ENCODE measurements at regions not wholly inside any gene's neighbourhood (a gene's known extent, or its start where the extent isn't known, plus 50 kb on each side); places are given as distances from the start of the nearest gene placed in this dataset.

- H3K36me3 ChIP-seq (ENCODE audit: control insufficient read depth in 2 of 2, insufficient read depth in 2 of 2, low read length in 1 of 2), result no peaks in the 10 kb centered on the region
- no peaks in the 10 kb centered on the region for H3K27me3 ChIP-seq (ENCODE audit: control insufficient read depth in 1 of 2, insufficient read depth in 2 of 2, low read length in 2 of 2)
- H3K27ac ChIP-seq (ENCODE audit: low read depth in 2 of 2, low read length in 1 of 2), result no peak overlapping the region
- H3K4me1 ChIP-seq (ENCODE audit: control insufficient read depth in 2 of 2, insufficient read depth in 2 of 2, low read length in 1 of 2), result no peaks in the 10 kb centered on the region
- 77 to 81% methylated on average over 5 of the region's 5 CpGs for WGBS, 2 donors
- H3K9me3 ChIP-seq (ENCODE audit: control insufficient read depth in 2 of 2, insufficient read depth in 1 of 2, low read depth in 1 of 2, low read length in 1 of 2), result no peaks in the 10 kb centered on the region
- H3K4me3 ChIP-seq (ENCODE audit: low read depth in 1 of 2, low read length in 2 of 2), result no peak overlapping the region
These were observed 361.4 kb downstream of the CXCL12 start for GRCh38 chr10:44023517-44023916.

DNA sequence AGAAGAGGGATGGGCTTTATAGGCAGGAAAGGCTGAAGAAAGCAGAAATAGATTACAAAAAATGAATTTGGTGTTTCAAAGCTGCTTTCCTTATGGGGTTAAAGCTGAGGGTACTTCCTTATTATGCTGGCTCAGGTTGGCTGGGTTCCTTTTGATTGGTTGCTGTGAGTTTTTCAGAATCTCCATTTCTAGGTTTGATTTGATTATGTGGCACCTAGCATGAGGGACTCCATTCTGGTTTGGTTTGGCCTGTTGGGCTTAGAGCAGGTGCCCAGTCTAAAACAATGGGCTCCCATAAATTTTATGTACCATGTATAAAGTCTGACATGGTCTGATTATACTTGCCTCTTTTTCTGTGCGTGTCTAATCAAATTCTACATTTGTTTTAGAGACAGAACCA lies 362.7 kb downstream of the CXCL12 start:
- H3K4me3 ChIP-seq (ENCODE audit: low read depth in 1 of 2, low read length in 2 of 2), result no peak overlapping the region
- WGBS, 2 donors, result 91 to 93% methylated on average over 1 of the region's 1 CpG
- no peaks in the 10 kb centered on the region for H3K27me3 ChIP-seq (ENCODE audit: control insufficient read depth in 1 of 2, insufficient read depth in 2 of 2, low read length in 2 of 2)
- no peaks in the 10 kb centered on the region for H3K4me1 ChIP-seq (ENCODE audit: control insufficient read depth in 2 of 2, insufficient read depth in 2 of 2, low read length in 1 of 2)
- no peaks in the 10 kb centered on the region for H3K36me3 ChIP-seq (ENCODE audit: control insufficient read depth in 2 of 2, insufficient read depth in 2 of 2, low read length in 1 of 2)
- H3K27ac ChIP-seq (ENCODE audit: low read depth in 2 of 2, low read length in 1 of 2), result no peak overlapping the region
- H3K9me3 ChIP-seq (ENCODE audit: control insufficient read depth in 2 of 2, insufficient read depth in 1 of 2, low read depth in 1 of 2, low read length in 1 of 2), result no peaks in the 10 kb centered on the region

DNA sequence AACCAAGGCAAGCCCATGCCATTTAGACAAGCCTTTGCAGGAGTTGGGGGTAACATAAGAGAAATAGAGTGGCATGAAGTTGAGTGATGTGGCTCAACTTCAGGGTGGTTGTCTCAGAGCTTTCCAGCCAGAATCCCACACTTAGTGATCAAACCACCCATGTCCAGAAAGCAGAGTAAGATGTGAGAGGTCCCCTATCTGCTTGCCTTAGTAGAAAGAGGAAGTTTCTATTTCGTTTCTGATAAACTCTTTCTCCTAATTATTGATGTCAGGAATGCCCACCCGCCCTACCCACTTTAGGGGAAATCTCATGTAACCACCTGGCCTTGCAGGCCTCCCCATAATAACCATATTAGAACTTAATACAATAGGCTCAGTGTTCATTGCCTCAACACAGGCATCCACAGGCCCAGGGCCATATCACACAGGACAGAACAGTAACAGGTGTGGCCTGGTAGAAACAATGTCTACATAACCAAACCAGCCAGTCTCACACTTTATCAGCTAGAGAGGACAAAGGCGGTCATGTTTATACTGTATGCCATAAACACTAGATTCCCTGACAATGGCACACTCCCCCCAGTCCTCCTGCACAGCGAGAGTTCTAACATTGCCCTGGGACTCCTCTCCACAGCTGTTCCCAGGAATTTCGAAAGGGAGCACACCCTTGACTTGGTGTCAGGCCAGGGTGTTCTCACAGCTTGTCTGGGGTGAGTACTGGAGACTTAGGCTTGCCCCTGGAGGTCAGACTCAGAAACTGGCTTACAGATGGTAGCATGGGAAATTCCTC lies 364.4 kb downstream of the CXCL12 start:
- Histone ChIP-seq H3K36me3 (ENCODE audit: control insufficient read depth in 2 of 2, insufficient read depth in 2 of 2, low read length in 1 of 2) (no peaks in the 10 kb centered on the region), H3K4me1 (ENCODE audit: control insufficient read depth in 2 of 2, insufficient read depth in 2 of 2, low read length in 1 of 2) (no peaks in the 10 kb centered on the region), H3K27ac (ENCODE audit: low read depth in 2 of 2, low read length in 1 of 2) (no peak overlapping the region), H3K4me3 (ENCODE audit: low read depth in 1 of 2, low read length in 2 of 2) (no peak overlapping the region), H3K27me3 (ENCODE audit: control insufficient read depth in 1 of 2, insufficient read depth in 2 of 2, low read length in 2 of 2) (no peaks in the 10 kb centered on the region), H3K9me3 (ENCODE audit: control insufficient read depth in 2 of 2, insufficient read depth in 1 of 2, low read depth in 1 of 2, low read length in 1 of 2) (no peaks in the 10 kb centered on the region)
- 49 to 64% methylated on average over 5 of the region's 5 CpGs for WGBS, 2 donors

GRCh38 chr10:44017483-44018145 lies 367.3 kb downstream of the CXCL12 start:
- H3K27me3 ChIP-seq (ENCODE audit: control insufficient read depth in 1 of 2, insufficient read depth in 2 of 2, low read length in 2 of 2), result no peaks in the 10 kb centered on the region
- H3K27ac ChIP-seq (ENCODE audit: low read depth in 2 of 2, low read length in 1 of 2), result no peak overlapping the region
- H3K4me3 ChIP-seq (ENCODE audit: low read depth in 1 of 2, low read length in 2 of 2), result no peak overlapping the region
- H3K36me3 ChIP-seq (ENCODE audit: control insufficient read depth in 2 of 2, insufficient read depth in 2 of 2, low read length in 1 of 2), result no peaks in the 10 kb centered on the region
- WGBS, 2 donors, result 81 to 84% methylated on average over 5 of the region's 5 CpGs
- no peaks in the 10 kb centered on the region for H3K4me1 ChIP-seq (ENCODE audit: control insufficient read depth in 2 of 2, insufficient read depth in 2 of 2, low read length in 1 of 2)
- no peaks in the 10 kb centered on the region for H3K9me3 ChIP-seq (ENCODE audit: control insufficient read depth in 2 of 2, insufficient read depth in 1 of 2, low read depth in 1 of 2, low read length in 1 of 2)

DNA sequence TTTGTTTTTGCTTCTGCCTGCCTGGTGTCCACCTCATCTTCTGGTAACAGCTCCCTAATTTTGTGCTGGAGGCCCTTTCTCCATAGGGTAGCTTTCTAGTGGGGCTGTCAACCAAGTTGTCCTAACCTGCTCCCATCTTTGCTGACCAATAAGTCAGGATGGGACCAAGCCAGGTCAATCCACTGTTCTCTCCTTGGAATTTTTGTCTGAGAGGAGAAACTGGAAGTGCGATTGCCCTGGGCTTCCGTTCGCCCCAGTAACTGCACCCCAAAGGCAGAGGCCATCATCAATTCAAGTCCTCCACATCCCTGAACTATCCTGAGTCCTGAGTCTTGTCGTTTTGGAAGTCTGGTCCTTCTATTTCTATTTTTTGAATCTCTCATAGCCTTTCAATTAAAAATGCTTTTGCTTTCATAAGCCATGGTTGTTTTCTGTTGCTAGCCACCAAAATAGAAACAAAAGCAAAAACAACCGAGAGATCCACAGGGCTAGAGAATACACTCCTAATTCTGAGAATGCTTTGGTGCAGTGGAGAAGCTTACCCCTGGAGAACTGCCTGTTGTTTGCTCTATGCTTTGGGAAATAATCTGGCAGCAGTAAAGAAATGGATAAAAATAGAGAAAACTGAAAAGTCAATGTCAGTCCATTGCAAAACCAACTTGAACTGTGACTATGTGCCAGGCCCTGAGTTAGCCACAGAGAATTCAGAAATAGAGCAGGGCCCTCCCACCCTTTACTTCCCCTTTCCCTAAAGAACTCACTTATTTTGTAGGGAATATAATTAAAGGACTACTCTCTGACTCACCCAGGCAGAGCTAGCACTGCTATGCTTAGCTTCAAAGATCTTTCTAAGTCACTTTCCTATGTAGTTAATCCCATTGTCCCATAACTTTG lies 368.1 kb downstream of the CXCL12 start:
- WGBS, 2 donors, result 76 to 79% methylated on average over 5 of the region's 5 CpGs
- Histone ChIP-seq H3K27me3 (ENCODE audit: control insufficient read depth in 1 of 2, insufficient read depth in 2 of 2, low read length in 2 of 2) (no peaks in the 10 kb centered on the region), H3K36me3 (ENCODE audit: control insufficient read depth in 2 of 2, insufficient read depth in 2 of 2, low read length in 1 of 2) (no peaks in the 10 kb centered on the region), H3K4me3 (ENCODE audit: low read depth in 1 of 2, low read length in 2 of 2) (no peak overlapping the region), H3K9me3 (ENCODE audit: control insufficient read depth in 2 of 2, insufficient read depth in 1 of 2, low read depth in 1 of 2, low read length in 1 of 2) (no peaks in the 10 kb centered on the region), H3K4me1 (ENCODE audit: control insufficient read depth in 2 of 2, insufficient read depth in 2 of 2, low read length in 1 of 2) (no peaks in the 10 kb centered on the region), H3K27ac (ENCODE audit: low read depth in 2 of 2, low read length in 1 of 2) (no peak overlapping the region)

- Histone ChIP-seq H3K27me3 (ENCODE audit: control insufficient read depth in 1 of 2, insufficient read depth in 2 of 2, low read length in 2 of 2) (no peaks in the 10 kb centered on the region), H3K4me1 (ENCODE audit: control insufficient read depth in 2 of 2, insufficient read depth in 2 of 2, low read length in 1 of 2) (peaks cover 0 to under 1% of the 10 kb centered on the region in 2 donors), H3K9me3 (ENCODE audit: control insufficient read depth in 2 of 2, insufficient read depth in 1 of 2, low read depth in 1 of 2, low read length in 1 of 2) (no peaks in the 10 kb centered on the region), H3K4me3 (ENCODE audit: low read depth in 1 of 2, low read length in 2 of 2) (no peak overlapping the region), H3K36me3 (ENCODE audit: control insufficient read depth in 2 of 2, insufficient read depth in 2 of 2, low read length in 1 of 2) (no peaks in the 10 kb centered on the region), H3K27ac (ENCODE audit: low read depth in 2 of 2, low read length in 1 of 2) (no peak overlapping the region)
- 84 to 90% methylated on average over 7 of the region's 7 CpGs for WGBS, 2 donors
These were observed 367.2 kb upstream of the ZNF32 start for GRCh38 chr10:44015702-44016500.

- 94 to 96% methylated on average over 16 of the region's 16 CpGs for WGBS, 2 donors
- Histone ChIP-seq H3K4me3 (ENCODE audit: low read depth in 1 of 2, low read length in 2 of 2) (no peak overlapping the region), H3K9me3 (ENCODE audit: control insufficient read depth in 2 of 2, insufficient read depth in 1 of 2, low read depth in 1 of 2, low read length in 1 of 2) (no peaks in the 10 kb centered on the region), H3K4me1 (ENCODE audit: control insufficient read depth in 2 of 2, insufficient read depth in 2 of 2, low read length in 1 of 2) (peaks cover 0 to 2% of the 10 kb centered on the region in 2 donors), H3K27ac (ENCODE audit: low read depth in 2 of 2, low read length in 1 of 2) (no peak overlapping the region), H3K27me3 (ENCODE audit: control insufficient read depth in 1 of 2, insufficient read depth in 2 of 2, low read length in 2 of 2) (no peaks in the 10 kb centered on the region), H3K36me3 (ENCODE audit: control insufficient read depth in 2 of 2, insufficient read depth in 2 of 2, low read length in 1 of 2) (no peaks in the 10 kb centered on the region)
These were observed 366.1 kb upstream of the ZNF32 start for GRCh38 chr10:44014644-44015250.

- Histone ChIP-seq H3K4me3 (ENCODE audit: low read depth in 1 of 2, low read length in 2 of 2) (no peak overlapping the region), H3K27me3 (ENCODE audit: control insufficient read depth in 1 of 2, insufficient read depth in 2 of 2, low read length in 2 of 2) (no peaks in the 10 kb centered on the region), H3K27ac (ENCODE audit: low read depth in 2 of 2, low read length in 1 of 2) (no peak overlapping the region), H3K36me3 (ENCODE audit: control insufficient read depth in 2 of 2, insufficient read depth in 2 of 2, low read length in 1 of 2) (no peaks in the 10 kb centered on the region), H3K4me1 (ENCODE audit: control insufficient read depth in 2 of 2, insufficient read depth in 2 of 2, low read length in 1 of 2) (peaks cover 0 to 2% of the 10 kb centered on the region in 2 donors), H3K9me3 (ENCODE audit: control insufficient read depth in 2 of 2, insufficient read depth in 1 of 2, low read depth in 1 of 2, low read length in 1 of 2) (no peaks in the 10 kb centered on the region)
- WGBS, 2 donors, result 65 to 73% methylated on average over 1 of the region's 1 CpG
These were observed 365.3 kb upstream of the ZNF32 start for GRCh38 chr10:44013981-44014380.
